ENCODE measurements at regions not wholly inside any gene's neighbourhood (a gene's known extent, or its start where the extent isn't known, plus 50 kb on each side); places are given as distances from the start of the nearest gene placed in this dataset.

DNA sequence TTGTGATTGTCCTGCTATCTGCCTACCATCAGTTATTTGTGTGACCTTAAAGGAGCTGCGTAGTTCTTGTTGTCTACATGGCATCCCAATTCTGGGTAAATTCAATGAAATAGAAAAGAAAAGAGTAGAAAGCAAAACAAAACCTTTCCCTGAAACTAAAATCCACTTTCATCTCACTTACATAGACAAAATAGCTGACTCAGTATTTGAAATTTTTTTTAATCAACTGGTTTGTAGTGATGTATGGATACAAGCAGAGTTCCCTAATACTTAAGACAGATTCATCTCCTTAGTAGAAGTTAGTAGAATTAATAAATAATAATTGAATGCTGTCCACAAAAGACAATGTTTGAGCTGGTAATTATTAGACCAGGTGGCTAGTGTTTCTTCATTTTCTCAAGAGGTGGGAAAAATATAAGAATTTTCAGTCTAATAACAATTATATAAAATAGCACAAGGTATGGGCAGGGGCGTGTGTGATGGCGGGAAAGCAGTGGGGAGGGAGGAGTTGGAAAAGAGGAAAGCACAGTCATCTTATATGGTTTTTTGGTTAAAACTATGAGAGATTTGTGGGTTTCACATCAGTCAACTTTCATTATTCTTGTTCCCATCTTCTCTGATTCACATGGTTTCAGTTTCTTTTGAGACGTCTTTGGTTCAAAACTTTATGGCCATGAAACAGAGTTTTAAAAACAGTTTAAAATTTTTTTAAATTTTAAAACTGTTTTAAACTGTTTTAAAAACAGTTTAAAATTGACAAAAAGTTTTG is 275.2 kb downstream of the SPRY1 start:
- TF ChIP-seq, protein P1, sequence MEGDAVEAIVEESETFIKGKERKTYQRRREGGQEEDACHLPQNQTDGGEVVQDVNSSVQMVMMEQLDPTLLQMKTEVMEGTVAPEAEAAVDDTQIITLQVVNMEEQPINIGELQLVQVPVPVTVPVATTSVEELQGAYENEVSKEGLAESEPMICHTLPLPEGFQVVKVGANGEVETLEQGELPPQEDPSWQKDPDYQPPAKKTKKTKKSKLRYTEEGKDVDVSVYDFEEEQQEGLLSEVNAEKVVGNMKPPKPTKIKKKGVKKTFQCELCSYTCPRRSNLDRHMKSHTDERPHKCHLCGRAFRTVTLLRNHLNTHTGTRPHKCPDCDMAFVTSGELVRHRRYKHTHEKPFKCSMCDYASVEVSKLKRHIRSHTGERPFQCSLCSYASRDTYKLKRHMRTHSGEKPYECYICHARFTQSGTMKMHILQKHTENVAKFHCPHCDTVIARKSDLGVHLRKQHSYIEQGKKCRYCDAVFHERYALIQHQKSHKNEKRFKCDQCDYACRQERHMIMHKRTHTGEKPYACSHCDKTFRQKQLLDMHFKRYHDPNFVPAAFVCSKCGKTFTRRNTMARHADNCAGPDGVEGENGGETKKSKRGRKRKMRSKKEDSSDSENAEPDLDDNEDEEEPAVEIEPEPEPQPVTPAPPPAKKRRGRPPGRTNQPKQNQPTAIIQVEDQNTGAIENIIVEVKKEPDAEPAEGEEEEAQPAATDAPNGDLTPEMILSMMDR (IDR thresholded peaks at IDR 0.05; ENCODE audit: low read depth, low read length, poor library complexity, severe bottlenecking), result no peak
- TF ChIP-seq EZH2phosphoT487 (IDR thresholded peaks at IDR 0.05; ENCODE audit: borderline replicate concordance, low read length), result no peak

Data from DOHH2 (cell line).